ENCODE measurements at regions not wholly inside any gene's neighbourhood (a gene's known extent, or its start where the extent isn't known, plus 50 kb on each side); places are given as distances from the start of the nearest gene placed in this dataset.

DNA sequence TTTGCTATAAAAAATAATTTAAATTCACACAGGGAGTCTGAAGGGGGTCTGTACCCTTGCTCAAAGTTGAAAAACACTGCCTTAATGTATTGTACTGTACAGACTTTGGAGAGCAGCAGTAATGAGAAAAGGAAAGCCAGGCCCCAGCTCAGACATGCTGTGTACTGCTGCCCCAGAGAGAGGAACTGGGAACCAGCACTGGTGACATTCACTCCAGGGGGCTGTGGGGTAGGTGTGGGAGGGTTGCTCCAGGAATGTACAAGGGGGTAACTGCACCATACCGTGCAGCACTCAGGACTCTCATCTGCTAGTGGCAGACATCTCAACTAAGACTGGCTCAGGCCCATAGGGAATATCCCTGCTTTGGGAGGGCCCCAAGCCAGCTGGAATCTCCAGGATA is 146.0 kb upstream of the RMP24 start:
- TF ChIP-seq, protein P1, sequence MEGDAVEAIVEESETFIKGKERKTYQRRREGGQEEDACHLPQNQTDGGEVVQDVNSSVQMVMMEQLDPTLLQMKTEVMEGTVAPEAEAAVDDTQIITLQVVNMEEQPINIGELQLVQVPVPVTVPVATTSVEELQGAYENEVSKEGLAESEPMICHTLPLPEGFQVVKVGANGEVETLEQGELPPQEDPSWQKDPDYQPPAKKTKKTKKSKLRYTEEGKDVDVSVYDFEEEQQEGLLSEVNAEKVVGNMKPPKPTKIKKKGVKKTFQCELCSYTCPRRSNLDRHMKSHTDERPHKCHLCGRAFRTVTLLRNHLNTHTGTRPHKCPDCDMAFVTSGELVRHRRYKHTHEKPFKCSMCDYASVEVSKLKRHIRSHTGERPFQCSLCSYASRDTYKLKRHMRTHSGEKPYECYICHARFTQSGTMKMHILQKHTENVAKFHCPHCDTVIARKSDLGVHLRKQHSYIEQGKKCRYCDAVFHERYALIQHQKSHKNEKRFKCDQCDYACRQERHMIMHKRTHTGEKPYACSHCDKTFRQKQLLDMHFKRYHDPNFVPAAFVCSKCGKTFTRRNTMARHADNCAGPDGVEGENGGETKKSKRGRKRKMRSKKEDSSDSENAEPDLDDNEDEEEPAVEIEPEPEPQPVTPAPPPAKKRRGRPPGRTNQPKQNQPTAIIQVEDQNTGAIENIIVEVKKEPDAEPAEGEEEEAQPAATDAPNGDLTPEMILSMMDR (IDR thresholded peaks at IDR 0.05; ENCODE audit: borderline replicate concordance) = no peak
- Histone ChIP-seq H3K27ac (replicated peaks) (no peak overlapping the region), H3K27me3 (ENCODE audit: low read depth) (no peaks in the 10 kb centered on the region), H3K9me3 (replicated peaks) (peaks cover 16% of the 10 kb centered on the region), H3K4me3 (no peak overlapping the region), H3K36me3 (no peaks in the 10 kb centered on the region), H3K4me1 (no peaks in the 10 kb centered on the region)
- DNase-seq = no peak
- intact Hi-C loops (cut with micrococcal nuclease) = no loop called here

DNA sequence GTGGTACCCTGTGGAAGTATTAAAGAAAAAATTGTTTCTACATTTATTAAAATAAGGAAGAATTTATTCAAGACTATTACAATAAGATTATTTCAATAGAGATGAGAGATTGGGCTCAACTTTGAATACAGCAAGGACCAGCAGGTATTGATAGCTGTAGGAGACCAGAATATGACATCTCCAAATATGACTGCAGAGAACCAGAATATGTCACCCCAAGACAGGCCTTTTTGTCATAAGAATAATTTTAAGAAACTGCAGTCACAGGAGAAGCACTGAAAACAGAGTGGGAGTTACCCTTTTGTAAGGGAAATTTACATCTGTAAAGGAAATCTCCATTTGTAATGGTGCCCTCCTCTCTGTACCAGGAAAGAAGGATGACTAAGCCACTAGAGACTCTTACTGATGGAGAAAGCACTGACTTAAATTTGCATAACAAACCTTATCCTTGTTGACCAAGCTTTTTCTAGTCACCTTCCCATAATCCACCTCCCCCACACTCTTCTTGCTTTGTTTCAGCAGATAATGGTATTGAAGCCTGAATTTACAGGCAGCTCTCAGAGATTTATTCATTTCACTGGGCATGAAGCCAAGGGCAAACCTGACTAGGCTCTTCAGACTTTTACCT is 145.1 kb upstream of the RMP24 start:
- Histone ChIP-seq H3K27me3 (ENCODE audit: low read depth) (no peaks in the 10 kb centered on the region), H3K27ac (replicated peaks) (no peak overlapping the region), H3K36me3 (no peaks in the 10 kb centered on the region), H3K9me3 (replicated peaks) (peaks cover 25% of the 10 kb centered on the region), H3K4me1 (no peaks in the 10 kb centered on the region), H3K4me3 (no peak overlapping the region)
- DNase-seq = no peak
- TF ChIP-seq, protein P1 (IDR thresholded peaks at IDR 0.05; ENCODE audit: borderline replicate concordance) = no peak
- intact Hi-C loops (cut with micrococcal nuclease) = no loop called here

DNA sequence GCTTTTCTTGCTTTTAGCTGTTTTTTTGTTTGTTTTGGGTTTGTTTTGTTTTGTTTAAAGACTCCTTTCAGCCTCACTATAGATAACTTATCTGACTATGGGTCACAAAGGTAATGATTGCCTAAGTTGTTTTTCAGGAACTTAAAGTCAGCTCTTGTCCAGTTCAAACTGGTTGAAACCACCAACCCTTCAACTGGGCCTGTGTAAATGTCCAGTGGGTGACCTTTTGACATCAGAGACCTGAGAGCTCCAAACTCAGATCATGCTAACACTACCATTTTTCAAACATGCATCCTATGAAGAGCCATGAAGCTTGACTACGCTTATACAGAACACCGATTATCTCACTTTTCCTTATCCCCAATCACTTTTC is 144.6 kb upstream of the RMP24 start:
- Histone ChIP-seq H3K4me1 (no peaks in the 10 kb centered on the region), H3K4me3 (no peak overlapping the region), H3K36me3 (no peaks in the 10 kb centered on the region), H3K27ac (replicated peaks) (no peak overlapping the region), H3K9me3 (replicated peaks) (peaks cover 30% of the 10 kb centered on the region), H3K27me3 (ENCODE audit: low read depth) (no peaks in the 10 kb centered on the region)
- intact Hi-C loops (cut with micrococcal nuclease) = no loop called here
- TF ChIP-seq, protein P1 (IDR thresholded peaks at IDR 0.05; ENCODE audit: borderline replicate concordance) = no peak
- DNase-seq = no peak

DNA sequence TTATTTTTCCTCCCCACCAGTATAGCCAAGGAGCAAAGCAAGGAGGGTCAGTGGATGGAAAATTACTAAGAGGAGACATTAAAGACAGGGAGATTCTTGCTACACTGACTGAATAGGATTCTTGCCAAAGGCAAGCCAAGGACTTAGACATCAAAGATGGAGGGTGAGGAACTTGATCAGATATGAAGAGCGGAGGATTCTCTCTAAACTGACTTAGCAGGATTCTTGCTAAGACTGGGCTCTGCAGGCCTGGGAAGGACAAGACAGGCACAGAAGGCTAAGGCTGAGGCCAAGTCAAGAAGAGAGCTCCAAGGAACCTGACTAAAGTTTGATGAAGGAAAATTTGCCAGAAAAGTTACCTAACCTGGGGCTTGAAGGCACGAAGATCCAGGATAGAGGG is 143.9 kb upstream of the RMP24 start:
- Histone ChIP-seq H3K36me3 (no peaks in the 10 kb centered on the region), H3K27ac (replicated peaks) (no peak overlapping the region), H3K4me3 (no peak overlapping the region), H3K27me3 (ENCODE audit: low read depth) (no peaks in the 10 kb centered on the region), H3K9me3 (replicated peaks) (peaks cover 35% of the 10 kb centered on the region), H3K4me1 (no peaks in the 10 kb centered on the region)
- intact Hi-C loops (cut with micrococcal nuclease) = no loop called here
- TF ChIP-seq, protein P1 (IDR thresholded peaks at IDR 0.05; ENCODE audit: borderline replicate concordance) = no peak
- no peak for DNase-seq

DNA sequence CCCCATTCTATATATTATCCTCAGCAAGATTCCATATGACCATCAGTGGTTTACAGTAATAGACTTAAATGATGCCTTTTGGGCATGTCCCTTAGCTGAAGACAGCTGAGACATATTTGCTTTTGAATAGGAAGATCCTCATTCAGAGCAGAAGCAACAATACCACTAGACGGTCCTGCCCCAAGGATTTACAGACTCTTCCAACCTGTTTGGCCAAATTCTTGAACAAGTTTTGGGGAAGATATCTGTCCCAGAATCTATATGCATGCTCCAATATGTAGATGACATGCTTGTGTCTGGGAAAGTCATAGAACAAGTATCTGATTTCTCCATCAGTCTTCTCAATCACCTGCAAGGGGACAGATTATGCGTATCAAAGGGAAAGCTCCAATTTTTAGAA is 137.1 kb upstream of the RMP24 start:
- Histone ChIP-seq H3K27ac (replicated peaks) (no peak overlapping the region), H3K9me3 (replicated peaks) (peaks cover 27% of the 10 kb centered on the region), H3K4me1 (no peaks in the 10 kb centered on the region), H3K36me3 (no peaks in the 10 kb centered on the region), H3K4me3 (no peak overlapping the region), H3K27me3 (ENCODE audit: low read depth) (no peaks in the 10 kb centered on the region)
- DNase-seq = no peak
- intact Hi-C loops (cut with micrococcal nuclease) = no loop called here
- TF ChIP-seq, protein P1 (IDR thresholded peaks at IDR 0.05; ENCODE audit: borderline replicate concordance) = no peak
